ENCODE measurements at regions not wholly inside any gene's neighbourhood (a gene's known extent, or its start where the extent isn't known, plus 50 kb on each side); places are given as distances from the start of the nearest gene placed in this dataset.
A peak's percentile ranks its signal among the peaks of the same experiment; 100 is the strongest.

DNA sequence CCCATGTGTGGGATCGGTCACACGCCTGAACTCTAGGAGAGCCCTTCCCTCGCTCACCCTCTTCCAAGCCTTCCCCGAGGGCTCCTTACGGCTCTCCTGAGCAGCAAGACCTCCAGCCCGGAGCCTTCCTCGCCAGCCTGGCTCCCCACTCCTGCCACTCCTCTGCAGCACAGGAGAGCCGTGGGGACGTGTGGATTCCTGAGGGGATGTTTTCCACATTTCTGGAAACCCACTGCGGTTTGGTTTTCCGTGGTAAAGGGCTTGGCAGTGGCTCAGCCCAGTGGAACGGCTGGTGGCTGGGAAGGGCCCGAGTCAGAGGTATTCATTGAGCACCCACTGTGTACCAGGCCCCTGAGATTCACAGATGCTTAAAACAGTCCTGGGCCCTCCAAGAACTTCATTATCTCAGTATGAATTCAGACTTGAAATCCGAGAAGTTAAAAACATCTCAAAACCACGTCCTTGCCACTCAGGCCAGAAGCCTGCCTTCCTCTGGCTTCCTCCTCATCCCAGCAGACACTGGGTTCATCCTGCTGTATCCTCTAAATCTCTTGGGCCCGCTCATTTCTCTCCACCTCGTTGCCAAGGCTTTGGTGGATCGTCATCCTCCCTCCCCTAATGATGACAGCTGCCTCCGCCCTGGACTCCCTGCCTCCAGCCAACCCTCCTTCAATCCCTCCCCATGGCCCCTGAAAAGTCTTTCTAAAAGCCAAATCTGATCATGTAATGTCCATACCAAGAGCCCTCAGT, 109.6 kb downstream of the FGF18 start:
- no peaks in the 10 kb centered on the region for H3K36me3 ChIP-seq (ENCODE audit: control insufficient read depth, insufficient read depth, low read length, severe bottlenecking)
- no peaks in the 10 kb centered on the region for H3K9me3 ChIP-seq (ENCODE audit: control insufficient read depth, low read length)
- peaks cover 9% of the 10 kb centered on the region for H3K4me1 ChIP-seq (ENCODE audit: control insufficient read depth, insufficient read depth, low read length)
- no peak for DNase-seq (ENCODE audit: low read depth)
- H3K27me3 ChIP-seq (replicated peaks; ENCODE audit: control insufficient read depth, insufficient read depth, low read length): no peaks in the 10 kb centered on the region
- no peak overlapping the region for H3K4me3 ChIP-seq (ENCODE audit: low read length)
- no peak overlapping the region for H3K9ac ChIP-seq (ENCODE audit: low read length)

DNA sequence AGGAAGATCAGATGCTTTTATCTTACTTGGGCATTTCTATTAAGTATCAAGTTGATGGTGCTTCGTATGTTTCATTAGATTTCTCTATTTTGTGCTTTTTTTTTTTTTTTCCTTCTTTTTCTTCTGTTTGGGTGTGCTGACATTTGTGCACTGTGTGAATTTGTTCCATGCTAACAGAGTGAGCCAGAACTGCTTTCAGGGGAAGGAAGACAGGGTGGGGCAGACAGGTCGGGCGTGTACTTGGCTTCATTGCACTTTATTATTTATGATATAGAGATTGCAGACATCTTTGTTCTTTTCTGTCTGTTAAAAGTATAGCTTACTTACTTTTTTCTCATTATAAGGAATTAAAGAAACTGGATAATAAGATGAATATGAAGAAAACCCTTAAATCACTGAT, 112.2 kb downstream of the FGF18 start:
- H3K9me3 ChIP-seq (ENCODE audit: control insufficient read depth, low read length): no peaks in the 10 kb centered on the region
- H3K4me1 ChIP-seq (ENCODE audit: control insufficient read depth, insufficient read depth, low read length): no peaks in the 10 kb centered on the region
- DNase-seq (ENCODE audit: low read depth): no peak
- H3K27me3 ChIP-seq (replicated peaks; ENCODE audit: control insufficient read depth, insufficient read depth, low read length): no peaks in the 10 kb centered on the region
- H3K9ac ChIP-seq (ENCODE audit: low read length): no peak overlapping the region
- H3K36me3 ChIP-seq (ENCODE audit: control insufficient read depth, insufficient read depth, low read length, severe bottlenecking): no peaks in the 10 kb centered on the region
- no peak overlapping the region for H3K4me3 ChIP-seq (ENCODE audit: low read length)

GRCh38 chr5:171533153-171533552, 113.7 kb downstream of the FGF18 start:
- Histone ChIP-seq H3K4me1 (ENCODE audit: control insufficient read depth, insufficient read depth, low read length) (no peaks in the 10 kb centered on the region), H3K9me3 (ENCODE audit: control insufficient read depth, low read length) (no peaks in the 10 kb centered on the region), H3K9ac (ENCODE audit: low read length) (no peak overlapping the region), H3K4me3 (ENCODE audit: low read length) (no peak overlapping the region), H3K36me3 (ENCODE audit: control insufficient read depth, insufficient read depth, low read length, severe bottlenecking) (no peaks in the 10 kb centered on the region), H3K27me3 (replicated peaks; ENCODE audit: control insufficient read depth, insufficient read depth, low read length) (no peaks in the 10 kb centered on the region)
- no peak for DNase-seq (ENCODE audit: low read depth)

- Histone ChIP-seq H3K27me3 (replicated peaks; ENCODE audit: control insufficient read depth, insufficient read depth, low read length) (no peaks in the 10 kb centered on the region), H3K4me1 (ENCODE audit: control insufficient read depth, insufficient read depth, low read length) (no peaks in the 10 kb centered on the region), H3K9me3 (ENCODE audit: control insufficient read depth, low read length) (no peaks in the 10 kb centered on the region), H3K9ac (ENCODE audit: low read length) (no peak overlapping the region), H3K4me3 (ENCODE audit: low read length) (no peak overlapping the region), H3K36me3 (ENCODE audit: control insufficient read depth, insufficient read depth, low read length, severe bottlenecking) (no peaks in the 10 kb centered on the region)
- no peak for DNase-seq (ENCODE audit: low read depth)
Observed at GRCh38 chr5:171534043-171534895, 114.8 kb downstream of the FGF18 start.

GRCh38 chr5:171535162-171535561, 115.7 kb downstream of the FGF18 start:
- Histone ChIP-seq H3K4me1 (ENCODE audit: control insufficient read depth, insufficient read depth, low read length) (no peaks in the 10 kb centered on the region), H3K9ac (ENCODE audit: low read length) (no peak overlapping the region), H3K36me3 (ENCODE audit: control insufficient read depth, insufficient read depth, low read length, severe bottlenecking) (no peaks in the 10 kb centered on the region), H3K9me3 (ENCODE audit: control insufficient read depth, low read length) (no peaks in the 10 kb centered on the region), H3K4me3 (ENCODE audit: low read length) (no peak overlapping the region), H3K27me3 (replicated peaks; ENCODE audit: control insufficient read depth, insufficient read depth, low read length) (no peaks in the 10 kb centered on the region)
- DNase-seq (ENCODE audit: low read depth): no peak

DNA sequence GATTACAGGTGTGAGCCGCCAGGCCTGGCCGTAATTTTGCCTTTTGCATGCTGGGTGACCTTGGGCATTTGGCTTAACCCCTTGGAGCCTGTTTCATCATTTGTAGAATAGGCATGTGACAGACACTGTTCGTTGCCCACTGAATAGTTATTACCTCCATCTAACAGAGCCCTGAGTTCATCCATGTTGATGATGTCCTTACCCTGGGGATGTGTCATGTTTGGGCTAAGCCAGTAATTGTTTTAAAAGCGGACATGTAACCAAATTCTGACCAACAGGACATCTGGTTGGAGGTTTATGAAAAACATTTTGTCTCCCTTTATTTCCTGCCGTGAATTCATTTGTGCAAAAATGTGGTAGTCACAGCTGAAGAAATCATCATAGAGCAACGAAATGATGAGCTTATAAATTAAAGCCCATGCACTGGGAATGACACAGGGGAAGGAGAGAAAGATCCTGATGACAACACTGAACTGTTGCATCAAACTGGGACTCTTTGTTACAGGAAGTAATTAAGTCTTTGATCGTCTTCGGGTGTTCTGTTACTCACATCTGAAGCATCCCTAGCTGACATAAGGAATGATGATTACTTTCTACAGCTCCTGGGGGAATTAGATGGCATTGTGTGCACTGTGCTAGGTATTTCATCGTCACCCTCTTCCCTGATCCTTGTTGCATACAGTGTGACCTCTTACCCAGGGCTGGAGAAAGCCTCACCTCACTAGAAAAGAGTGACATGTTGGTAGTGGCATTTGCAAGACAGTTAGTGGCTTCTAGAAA, 117.8 kb downstream of the FGF18 start:
- no peak overlapping the region for H3K9ac ChIP-seq (ENCODE audit: low read length)
- H3K36me3 ChIP-seq (ENCODE audit: control insufficient read depth, insufficient read depth, low read length, severe bottlenecking): no peaks in the 10 kb centered on the region
- no peaks in the 10 kb centered on the region for H3K27me3 ChIP-seq (replicated peaks; ENCODE audit: control insufficient read depth, insufficient read depth, low read length)
- peaks cover 8% of the 10 kb centered on the region for H3K4me1 ChIP-seq (ENCODE audit: control insufficient read depth, insufficient read depth, low read length)
- no peak overlapping the region for H3K4me3 ChIP-seq (ENCODE audit: low read length)
- no peaks in the 10 kb centered on the region for H3K9me3 ChIP-seq (ENCODE audit: control insufficient read depth, low read length)
- peak; percentile 4 for DNase-seq (ENCODE audit: low read depth)

- Histone ChIP-seq H3K36me3 (ENCODE audit: control insufficient read depth, insufficient read depth, low read length, severe bottlenecking) (no peaks in the 10 kb centered on the region), H3K4me1 (ENCODE audit: control insufficient read depth, insufficient read depth, low read length) (peaks cover 8% of the 10 kb centered on the region), H3K27me3 (replicated peaks; ENCODE audit: control insufficient read depth, insufficient read depth, low read length) (no peaks in the 10 kb centered on the region), H3K9me3 (ENCODE audit: control insufficient read depth, low read length) (no peaks in the 10 kb centered on the region), H3K4me3 (ENCODE audit: low read length) (no peak overlapping the region), H3K9ac (ENCODE audit: low read length) (no peak overlapping the region)
- no peak for DNase-seq (ENCODE audit: low read depth)
Observed at GRCh38 chr5:171537923-171538537, 118.6 kb downstream of the FGF18 start.

GRCh38 chr5:171538681-171539080, 119.2 kb downstream of the FGF18 start:
- H3K4me1 ChIP-seq (ENCODE audit: control insufficient read depth, insufficient read depth, low read length): peaks cover 8% of the 10 kb centered on the region
- H3K27me3 ChIP-seq (replicated peaks; ENCODE audit: control insufficient read depth, insufficient read depth, low read length): no peaks in the 10 kb centered on the region
- no peak overlapping the region for H3K9ac ChIP-seq (ENCODE audit: low read length)
- no peaks in the 10 kb centered on the region for H3K36me3 ChIP-seq (ENCODE audit: control insufficient read depth, insufficient read depth, low read length, severe bottlenecking)
- H3K4me3 ChIP-seq (ENCODE audit: low read length): no peak overlapping the region
- DNase-seq (ENCODE audit: low read depth): no peak
- H3K9me3 ChIP-seq (ENCODE audit: control insufficient read depth, low read length): no peaks in the 10 kb centered on the region

DNA sequence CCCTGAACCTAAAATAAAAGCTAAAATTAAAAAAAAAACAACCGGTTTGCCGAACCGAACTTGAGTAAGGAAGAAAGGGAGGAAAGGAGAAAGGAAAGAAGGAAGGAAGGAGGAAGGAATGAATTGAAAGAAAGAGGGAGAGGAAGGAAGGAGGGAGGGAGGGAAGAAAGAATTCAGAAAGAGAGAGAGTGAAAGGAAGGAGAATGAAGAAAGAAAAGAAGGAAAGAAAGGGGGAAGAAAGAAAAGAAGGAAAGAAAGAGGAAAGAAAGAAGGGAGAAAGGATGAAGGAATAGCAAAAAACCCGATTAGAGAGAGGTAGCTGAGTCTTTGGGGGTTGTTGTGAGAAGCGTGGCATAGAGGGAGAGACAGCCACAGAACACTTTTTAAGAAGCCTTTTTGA, 121.4 kb downstream of the FGF18 start:
- Histone ChIP-seq H3K9ac (ENCODE audit: low read length) (peak overlapping the region; percentile 18), H3K4me3 (ENCODE audit: low read length) (no peak overlapping the region), H3K9me3 (ENCODE audit: control insufficient read depth, low read length) (no peaks in the 10 kb centered on the region), H3K4me1 (ENCODE audit: control insufficient read depth, insufficient read depth, low read length) (peaks cover 8% of the 10 kb centered on the region), H3K27me3 (replicated peaks; ENCODE audit: control insufficient read depth, insufficient read depth, low read length) (peaks cover 3% of the 10 kb centered on the region), H3K36me3 (ENCODE audit: control insufficient read depth, insufficient read depth, low read length, severe bottlenecking) (no peaks in the 10 kb centered on the region)
- no peak for DNase-seq (ENCODE audit: low read depth)

GRCh38 chr5:171541341-171541776, 121.9 kb downstream of the FGF18 start:
- Histone ChIP-seq H3K4me1 (ENCODE audit: control insufficient read depth, insufficient read depth, low read length) (peaks cover 8% of the 10 kb centered on the region), H3K4me3 (ENCODE audit: low read length) (no peak overlapping the region)
- DNase-seq (ENCODE audit: low read depth): no peak

More at GRCh38 chr5:171541341-171541776, 121.9 kb downstream of the FGF18 start:
- H3K9ac ChIP-seq (ENCODE audit: low read length): no peak overlapping the region
- H3K27me3 ChIP-seq (replicated peaks; ENCODE audit: control insufficient read depth, insufficient read depth, low read length): peaks cover 3% of the 10 kb centered on the region
- H3K36me3 ChIP-seq (ENCODE audit: control insufficient read depth, insufficient read depth, low read length, severe bottlenecking): no peaks in the 10 kb centered on the region
- no peaks in the 10 kb centered on the region for H3K9me3 ChIP-seq (ENCODE audit: control insufficient read depth, low read length)
